H1 (cell line): ENCODE measurements at regions not wholly inside any gene's neighbourhood (a gene's known extent, or its start where the extent isn't known, plus 50 kb on each side); places are given as distances from the start of the nearest gene placed in this dataset.

Experiments
- EP300 ChIP-seq, 2 experiments: IDR thresholded peaks; 1 replicate in 1 of 2; 2 replicates in 1 of 2; pipeline ENCODE4 v1.6.1; 2011 to 2012; ENCODE audit warnings: low read depth in 2 of 2, low read length in 2 of 2, mild to moderate bottlenecking in 2 of 2, borderline replicate concordance in 1 of 2, inconsistent platforms in 1 of 2, moderate library complexity in 1 of 2
- SIRT6 ChIP-seq: IDR thresholded peaks from one replicate; pipeline ENCODE4 v1.7.1; 2012; ENCODE audit warnings: low read length, inconsistent platforms
- TF ChIP-seq, protein P1 (sequence below): IDR thresholded peaks from 2 replicates; pipeline ENCODE4 v1.6.1; 2012; ENCODE audit warnings: inconsistent platforms
- TF ChIP-seq, protein P2 (sequence below): fragments of 300-600 bp; sonication (generic); IDR thresholded peaks from 2 replicates; pipeline ENCODE4 v1.7.1; 2012; ENCODE audit warnings: low read length, moderate library complexity, mild to moderate bottlenecking, inconsistent platforms; ENCODE audit not compliant: insufficient replicate concordance

DNA sequence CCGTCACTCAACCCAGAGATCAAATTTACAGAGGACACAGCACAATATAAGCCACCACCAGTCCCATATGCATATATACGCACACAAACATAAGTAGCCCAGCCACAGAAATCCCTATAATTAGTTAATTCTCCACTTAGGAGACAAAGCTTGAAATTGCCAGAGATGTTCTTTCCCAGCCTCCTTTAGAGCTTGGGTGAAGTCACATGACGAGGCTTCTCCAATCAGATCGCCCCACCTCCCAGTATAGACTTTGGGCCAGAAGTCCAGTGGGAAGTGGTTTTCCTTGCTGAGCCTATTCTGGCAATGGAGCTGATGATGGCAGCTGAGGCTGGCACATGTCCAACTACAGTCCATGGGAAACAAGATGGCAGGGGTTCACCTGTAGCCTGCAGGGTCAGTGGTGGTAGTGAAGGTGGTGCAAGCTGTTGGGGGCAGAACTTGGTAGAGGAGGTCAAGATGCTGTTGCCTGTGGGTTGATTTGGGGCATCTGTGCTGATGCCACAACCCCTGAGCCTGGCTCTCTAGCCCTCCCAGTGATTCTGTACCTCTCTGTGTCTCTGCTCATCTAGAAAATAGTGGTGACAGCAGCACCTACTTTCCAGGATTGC is 535.9 kb downstream of the MATN1 start (continued):
- TF ChIP-seq, protein P1, sequence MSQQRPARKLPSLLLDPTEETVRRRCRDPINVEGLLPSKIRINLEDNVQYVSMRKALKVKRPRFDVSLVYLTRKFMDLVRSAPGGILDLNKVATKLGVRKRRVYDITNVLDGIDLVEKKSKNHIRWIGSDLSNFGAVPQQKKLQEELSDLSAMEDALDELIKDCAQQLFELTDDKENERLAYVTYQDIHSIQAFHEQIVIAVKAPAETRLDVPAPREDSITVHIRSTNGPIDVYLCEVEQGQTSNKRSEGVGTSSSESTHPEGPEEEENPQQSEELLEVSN, result no peak
- TF ChIP-seq SIRT6 (no peak), EP300 (IDR thresholded peaks at IDR 0.05; ENCODE audit: borderline replicate concordance in 1 of 2, low read depth in 2 of 2, low read length in 2 of 2) (no peak)
- TF ChIP-seq, protein P2, sequence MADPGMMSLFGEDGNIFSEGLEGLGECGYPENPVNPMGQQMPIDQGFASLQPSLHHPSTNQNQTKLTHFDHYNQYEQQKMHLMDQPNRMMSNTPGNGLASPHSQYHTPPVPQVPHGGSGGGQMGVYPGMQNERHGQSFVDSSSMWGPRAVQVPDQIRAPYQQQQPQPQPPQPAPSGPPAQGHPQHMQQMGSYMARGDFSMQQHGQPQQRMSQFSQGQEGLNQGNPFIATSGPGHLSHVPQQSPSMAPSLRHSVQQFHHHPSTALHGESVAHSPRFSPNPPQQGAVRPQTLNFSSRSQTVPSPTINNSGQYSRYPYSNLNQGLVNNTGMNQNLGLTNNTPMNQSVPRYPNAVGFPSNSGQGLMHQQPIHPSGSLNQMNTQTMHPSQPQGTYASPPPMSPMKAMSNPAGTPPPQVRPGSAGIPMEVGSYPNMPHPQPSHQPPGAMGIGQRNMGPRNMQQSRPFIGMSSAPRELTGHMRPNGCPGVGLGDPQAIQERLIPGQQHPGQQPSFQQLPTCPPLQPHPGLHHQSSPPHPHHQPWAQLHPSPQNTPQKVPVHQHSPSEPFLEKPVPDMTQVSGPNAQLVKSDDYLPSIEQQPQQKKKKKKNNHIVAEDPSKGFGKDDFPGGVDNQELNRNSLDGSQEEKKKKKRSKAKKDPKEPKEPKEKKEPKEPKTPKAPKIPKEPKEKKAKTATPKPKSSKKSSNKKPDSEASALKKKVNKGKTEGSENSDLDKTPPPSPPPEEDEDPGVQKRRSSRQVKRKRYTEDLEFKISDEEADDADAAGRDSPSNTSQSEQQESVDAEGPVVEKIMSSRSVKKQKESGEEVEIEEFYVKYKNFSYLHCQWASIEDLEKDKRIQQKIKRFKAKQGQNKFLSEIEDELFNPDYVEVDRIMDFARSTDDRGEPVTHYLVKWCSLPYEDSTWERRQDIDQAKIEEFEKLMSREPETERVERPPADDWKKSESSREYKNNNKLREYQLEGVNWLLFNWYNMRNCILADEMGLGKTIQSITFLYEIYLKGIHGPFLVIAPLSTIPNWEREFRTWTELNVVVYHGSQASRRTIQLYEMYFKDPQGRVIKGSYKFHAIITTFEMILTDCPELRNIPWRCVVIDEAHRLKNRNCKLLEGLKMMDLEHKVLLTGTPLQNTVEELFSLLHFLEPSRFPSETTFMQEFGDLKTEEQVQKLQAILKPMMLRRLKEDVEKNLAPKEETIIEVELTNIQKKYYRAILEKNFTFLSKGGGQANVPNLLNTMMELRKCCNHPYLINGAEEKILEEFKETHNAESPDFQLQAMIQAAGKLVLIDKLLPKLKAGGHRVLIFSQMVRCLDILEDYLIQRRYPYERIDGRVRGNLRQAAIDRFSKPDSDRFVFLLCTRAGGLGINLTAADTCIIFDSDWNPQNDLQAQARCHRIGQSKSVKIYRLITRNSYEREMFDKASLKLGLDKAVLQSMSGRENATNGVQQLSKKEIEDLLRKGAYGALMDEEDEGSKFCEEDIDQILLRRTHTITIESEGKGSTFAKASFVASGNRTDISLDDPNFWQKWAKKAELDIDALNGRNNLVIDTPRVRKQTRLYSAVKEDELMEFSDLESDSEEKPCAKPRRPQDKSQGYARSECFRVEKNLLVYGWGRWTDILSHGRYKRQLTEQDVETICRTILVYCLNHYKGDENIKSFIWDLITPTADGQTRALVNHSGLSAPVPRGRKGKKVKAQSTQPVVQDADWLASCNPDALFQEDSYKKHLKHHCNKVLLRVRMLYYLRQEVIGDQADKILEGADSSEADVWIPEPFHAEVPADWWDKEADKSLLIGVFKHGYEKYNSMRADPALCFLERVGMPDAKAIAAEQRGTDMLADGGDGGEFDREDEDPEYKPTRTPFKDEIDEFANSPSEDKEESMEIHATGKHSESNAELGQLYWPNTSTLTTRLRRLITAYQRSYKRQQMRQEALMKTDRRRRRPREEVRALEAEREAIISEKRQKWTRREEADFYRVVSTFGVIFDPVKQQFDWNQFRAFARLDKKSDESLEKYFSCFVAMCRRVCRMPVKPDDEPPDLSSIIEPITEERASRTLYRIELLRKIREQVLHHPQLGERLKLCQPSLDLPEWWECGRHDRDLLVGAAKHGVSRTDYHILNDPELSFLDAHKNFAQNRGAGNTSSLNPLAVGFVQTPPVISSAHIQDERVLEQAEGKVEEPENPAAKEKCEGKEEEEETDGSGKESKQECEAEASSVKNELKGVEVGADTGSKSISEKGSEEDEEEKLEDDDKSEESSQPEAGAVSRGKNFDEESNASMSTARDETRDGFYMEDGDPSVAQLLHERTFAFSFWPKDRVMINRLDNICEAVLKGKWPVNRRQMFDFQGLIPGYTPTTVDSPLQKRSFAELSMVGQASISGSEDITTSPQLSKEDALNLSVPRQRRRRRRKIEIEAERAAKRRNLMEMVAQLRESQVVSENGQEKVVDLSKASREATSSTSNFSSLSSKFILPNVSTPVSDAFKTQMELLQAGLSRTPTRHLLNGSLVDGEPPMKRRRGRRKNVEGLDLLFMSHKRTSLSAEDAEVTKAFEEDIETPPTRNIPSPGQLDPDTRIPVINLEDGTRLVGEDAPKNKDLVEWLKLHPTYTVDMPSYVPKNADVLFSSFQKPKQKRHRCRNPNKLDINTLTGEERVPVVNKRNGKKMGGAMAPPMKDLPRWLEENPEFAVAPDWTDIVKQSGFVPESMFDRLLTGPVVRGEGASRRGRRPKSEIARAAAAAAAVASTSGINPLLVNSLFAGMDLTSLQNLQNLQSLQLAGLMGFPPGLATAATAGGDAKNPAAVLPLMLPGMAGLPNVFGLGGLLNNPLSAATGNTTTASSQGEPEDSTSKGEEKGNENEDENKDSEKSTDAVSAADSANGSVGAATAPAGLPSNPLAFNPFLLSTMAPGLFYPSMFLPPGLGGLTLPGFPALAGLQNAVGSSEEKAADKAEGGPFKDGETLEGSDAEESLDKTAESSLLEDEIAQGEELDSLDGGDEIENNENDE, result no peak
